Activated CD4-positive, alpha-beta T cell treated with anti-CD3 and anti-CD28 coated beads for 4 hours (primary cell): ENCODE measurements at regions not wholly inside any gene's neighbourhood (a gene's known extent, or its start where the extent isn't known, plus 50 kb on each side); places are given as distances from the start of the nearest gene placed in this dataset.
A peak's percentile ranks its signal among the peaks of the same experiment; 100 is the strongest.
"Not testable (repeated sequence)": the region's sequence is repeated elsewhere in the genome, so short reads cannot be mapped to it uniquely, and the experiment has no call there.

Experiments used
- DNase-seq, 2 donors: peaks; one replicate each; pipeline ENCODE4 v3.0.0-alpha.2; 2020

GRCh38 chr9:61817127-61817705, 627.4 kb downstream of the SPATA31A7 start:
- not testable (repeated sequence) for DNase-seq

- DNase-seq: peak; percentile 77 to 83
These were observed 663.9 kb downstream of the SPATA31A7 start for GRCh38 chr9:61853624-61854259.

- peak in 1 of 2 donors; percentile 0 for DNase-seq
These were observed 664.4 kb downstream of the SPATA31A7 start for GRCh38 chr9:61854260-61854640.

- not testable (repeated sequence) for DNase-seq
These were observed 666.4 kb downstream of the SPATA31A7 start for GRCh38 chr9:61856283-61856682.

- peak in 1 of 2 donors; percentile 0 for DNase-seq
These were observed 667.1 kb downstream of the SPATA31A7 start for GRCh38 chr9:61856858-61857453.

- not testable (repeated sequence) for DNase-seq
These were observed 668.0 kb downstream of the SPATA31A7 start for GRCh38 chr9:61857709-61858351.

- DNase-seq: peak; percentile 62 to 74
These were observed 672.7 kb downstream of the SPATA31A7 start for GRCh38 chr9:61862431-61862971.

- not testable (repeated sequence) for DNase-seq
These were observed 674.6 kb downstream of the SPATA31A7 start for GRCh38 chr9:61864463-61864862.

- DNase-seq: not testable (repeated sequence)
These were observed 679.1 kb downstream of the SPATA31A7 start for GRCh38 chr9:61868965-61869364.

- DNase-seq: not testable (repeated sequence)
These were observed 682.5 kb downstream of the SPATA31A7 start for GRCh38 chr9:61872329-61872728.
